GM12874 (cell line): ENCODE measurements at regions not wholly inside any gene's neighbourhood (a gene's known extent, or its start where the extent isn't known, plus 50 kb on each side); places are given as distances from the start of the nearest gene placed in this dataset.

Experiments
- TF ChIP-seq, protein P1 (sequence below): IDR thresholded peaks from 2 replicates; pipeline ENCODE4 v1.5.1; 2011; ENCODE audit warnings: low read depth, mild to moderate bottlenecking, control low read depth, low read length, moderate library complexity; ENCODE audit not compliant: insufficient read depth

DNA sequence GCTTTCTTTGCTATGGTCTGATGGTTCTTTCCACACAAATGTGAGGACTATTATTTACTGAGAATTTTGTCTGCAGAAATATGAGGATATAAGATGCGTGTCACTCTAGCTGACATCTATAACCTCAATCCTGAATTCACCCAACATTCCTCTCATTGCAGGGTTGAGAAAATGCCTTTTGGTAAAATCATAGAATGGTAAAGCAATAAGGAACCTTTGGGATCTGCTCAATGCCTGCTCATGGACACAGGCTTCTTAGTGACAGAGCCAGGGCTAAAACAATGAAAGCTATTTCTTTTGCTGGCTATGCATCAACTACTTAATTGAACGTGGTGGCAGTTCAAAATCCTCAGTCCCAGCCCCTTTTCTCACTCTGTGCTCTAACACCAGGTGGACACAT is 199.6 kb downstream of the GAS1 start:
- TF ChIP-seq, protein P1, sequence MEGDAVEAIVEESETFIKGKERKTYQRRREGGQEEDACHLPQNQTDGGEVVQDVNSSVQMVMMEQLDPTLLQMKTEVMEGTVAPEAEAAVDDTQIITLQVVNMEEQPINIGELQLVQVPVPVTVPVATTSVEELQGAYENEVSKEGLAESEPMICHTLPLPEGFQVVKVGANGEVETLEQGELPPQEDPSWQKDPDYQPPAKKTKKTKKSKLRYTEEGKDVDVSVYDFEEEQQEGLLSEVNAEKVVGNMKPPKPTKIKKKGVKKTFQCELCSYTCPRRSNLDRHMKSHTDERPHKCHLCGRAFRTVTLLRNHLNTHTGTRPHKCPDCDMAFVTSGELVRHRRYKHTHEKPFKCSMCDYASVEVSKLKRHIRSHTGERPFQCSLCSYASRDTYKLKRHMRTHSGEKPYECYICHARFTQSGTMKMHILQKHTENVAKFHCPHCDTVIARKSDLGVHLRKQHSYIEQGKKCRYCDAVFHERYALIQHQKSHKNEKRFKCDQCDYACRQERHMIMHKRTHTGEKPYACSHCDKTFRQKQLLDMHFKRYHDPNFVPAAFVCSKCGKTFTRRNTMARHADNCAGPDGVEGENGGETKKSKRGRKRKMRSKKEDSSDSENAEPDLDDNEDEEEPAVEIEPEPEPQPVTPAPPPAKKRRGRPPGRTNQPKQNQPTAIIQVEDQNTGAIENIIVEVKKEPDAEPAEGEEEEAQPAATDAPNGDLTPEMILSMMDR, result no peak

DNA sequence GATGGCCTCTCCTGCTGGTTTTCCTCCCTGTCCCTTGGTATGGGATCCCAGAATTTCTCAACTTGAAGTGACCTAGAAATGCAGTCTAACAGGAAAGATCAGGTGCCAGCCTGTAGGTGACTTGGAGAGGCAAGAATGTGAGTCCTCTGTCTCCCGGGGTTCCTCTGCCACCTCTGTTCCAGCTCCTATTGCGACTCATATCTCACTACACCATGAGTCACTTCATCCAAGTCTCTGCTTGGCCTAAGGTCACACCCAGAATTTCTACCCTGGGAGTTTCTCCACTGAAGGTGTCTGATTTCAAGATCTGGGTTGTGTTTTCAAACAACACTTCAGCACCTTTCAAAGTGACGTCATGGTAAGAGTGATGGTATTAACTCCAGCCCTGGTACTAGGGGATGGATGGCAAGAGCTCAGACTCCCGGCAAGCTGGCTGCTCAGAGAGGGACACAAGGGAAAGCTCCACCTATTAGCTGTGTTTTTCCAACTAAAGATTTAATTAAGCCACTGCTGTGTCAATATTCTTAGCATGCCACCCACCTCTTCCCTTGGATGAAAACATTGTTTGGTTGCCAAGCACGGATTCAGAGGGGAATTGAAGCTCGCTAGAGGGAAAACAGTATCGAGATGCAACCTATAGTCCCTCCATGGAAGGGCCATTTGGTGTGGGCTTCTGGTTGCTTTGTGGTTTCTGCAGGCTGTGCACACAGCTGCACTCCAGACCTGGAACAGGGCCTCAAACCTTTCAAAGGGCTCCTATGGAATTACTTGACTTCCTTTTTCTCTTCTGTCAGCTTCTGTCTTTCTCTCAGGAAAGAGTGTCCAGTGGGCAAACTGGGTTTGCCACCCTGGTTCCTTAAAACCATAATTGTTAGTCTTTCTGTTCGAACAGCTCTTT is 205.7 kb downstream of the GAS1 start:
- TF ChIP-seq, protein P1, result no peak

DNA sequence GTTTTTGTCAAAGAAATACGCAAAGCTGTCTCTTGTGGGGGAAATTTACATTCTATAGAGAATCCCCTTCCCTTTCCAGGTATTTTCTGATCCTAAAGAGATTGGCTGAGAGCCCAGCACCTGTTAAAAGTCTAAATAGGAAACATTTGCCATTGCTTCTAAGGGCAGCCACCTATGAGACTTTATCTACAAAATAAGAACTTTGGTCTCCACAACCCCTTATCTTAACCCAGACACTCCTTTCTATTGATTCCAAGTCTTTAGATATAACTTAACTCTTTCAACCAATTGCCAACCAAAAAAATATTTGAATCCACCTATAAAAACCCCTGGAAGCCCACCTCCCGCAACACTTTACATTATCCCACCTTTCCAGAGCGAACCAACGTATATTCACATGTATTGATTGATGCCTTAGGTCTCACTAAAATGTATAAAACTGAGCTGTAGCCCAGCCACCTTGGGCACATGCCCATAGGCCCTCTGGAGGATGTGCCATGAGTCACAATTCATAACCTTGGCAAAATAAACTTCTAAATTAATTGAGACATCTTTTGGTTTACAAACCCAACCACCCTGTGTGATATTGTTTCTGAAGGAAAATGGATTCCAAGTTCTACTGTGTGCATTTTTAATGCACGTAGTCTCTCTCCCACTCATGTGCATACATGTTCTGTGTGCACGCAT is 211.4 kb downstream of the GAS1 start:
- TF ChIP-seq, protein P1, result no peak

DNA sequence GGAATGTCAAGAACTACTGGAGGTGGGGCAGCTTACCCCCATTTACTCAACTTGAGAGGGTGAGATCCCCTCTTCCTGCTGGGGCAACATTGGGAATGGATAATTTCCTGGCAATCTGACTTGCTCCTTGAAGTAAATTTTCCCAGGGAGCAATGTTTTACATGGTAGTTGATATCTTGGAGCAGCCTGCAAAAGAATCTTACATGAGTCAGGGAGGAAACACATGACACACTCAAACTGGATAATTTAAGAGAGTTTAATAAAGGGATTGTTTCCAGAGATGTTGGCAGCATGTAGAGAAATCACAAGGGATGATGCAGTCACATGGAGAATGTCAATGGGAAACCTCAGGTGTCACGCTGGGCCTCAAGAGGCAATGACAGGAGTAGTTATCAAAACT is 212.5 kb downstream of the GAS1 start:
- TF ChIP-seq, protein P1, result no peak

DNA sequence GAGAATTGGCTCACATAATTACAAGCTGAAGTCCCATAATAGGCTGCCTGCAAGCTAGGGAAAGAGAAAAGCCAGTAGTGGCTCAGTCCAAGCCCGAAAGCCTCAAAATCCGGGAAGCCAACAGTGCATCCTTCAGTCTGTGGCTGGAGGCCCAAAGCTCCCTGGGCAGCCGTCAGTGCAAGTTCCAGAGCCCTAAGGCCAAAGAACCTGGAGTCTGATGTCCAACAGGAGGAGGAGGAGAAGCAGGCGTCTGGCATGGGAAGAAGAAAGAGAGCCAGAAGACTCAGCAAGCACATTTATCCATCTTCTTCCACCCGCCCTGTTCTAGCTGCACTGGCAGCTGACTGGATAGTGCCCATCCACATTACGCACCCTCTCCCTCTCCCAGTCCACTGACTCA is 213.4 kb downstream of the GAS1 start:
- TF ChIP-seq, protein P1, result no peak

DNA sequence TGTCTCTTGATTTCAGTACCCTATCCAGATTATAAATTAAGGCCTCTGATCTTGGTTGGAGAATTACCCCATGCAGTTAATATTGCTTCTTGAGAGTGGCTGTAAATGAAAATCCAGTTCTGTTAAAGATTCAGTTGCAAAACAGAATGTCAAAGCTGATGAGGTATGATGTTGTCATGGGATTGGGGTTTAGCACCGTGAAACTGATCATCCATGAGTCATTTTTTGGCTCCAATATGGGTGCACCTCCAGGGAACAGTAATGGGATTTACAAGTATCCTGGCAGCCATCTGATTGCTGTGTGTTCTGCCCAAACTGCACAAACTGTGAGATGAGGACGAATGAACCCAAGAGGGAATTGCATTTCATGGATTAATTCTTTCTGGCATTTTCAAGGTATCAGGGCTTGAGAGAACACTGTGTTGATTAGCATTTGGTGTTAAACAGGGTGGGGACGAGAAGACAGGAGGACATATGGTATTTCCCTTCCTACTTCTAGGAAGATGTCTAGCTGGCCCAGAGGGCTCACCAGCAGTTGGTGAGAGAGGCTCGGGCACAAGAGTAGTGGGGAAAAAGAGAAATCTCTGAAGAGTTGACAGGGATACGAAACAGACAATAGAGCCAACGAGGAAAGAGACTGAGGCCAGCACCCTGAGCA is 214.7 kb downstream of the GAS1 start:
- TF ChIP-seq, protein P1, result no peak

DNA sequence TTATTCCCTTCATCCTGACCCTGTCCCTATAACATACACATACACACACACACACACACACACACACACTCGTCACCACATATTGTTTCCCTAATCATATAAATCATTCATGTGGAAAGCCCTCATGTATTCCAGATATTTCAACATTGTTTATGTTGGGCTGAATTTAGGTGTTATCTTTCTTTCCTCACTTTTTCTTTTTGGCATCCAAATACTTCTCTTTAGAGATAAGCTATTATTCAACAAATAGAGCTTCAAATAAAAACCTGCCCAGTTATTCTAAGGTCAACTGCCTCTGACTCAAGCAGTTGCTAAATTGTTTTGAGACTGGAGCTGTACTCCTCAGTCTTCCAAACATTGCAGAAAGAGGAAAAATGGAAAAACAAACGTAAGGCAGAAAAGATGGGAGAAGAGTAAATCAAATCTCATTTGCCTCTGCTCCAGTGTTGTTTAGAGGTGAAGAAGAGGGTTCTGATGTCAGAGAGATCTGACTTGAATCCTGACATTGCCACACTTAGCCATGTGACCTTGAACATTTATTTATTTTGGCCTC is 215.7 kb downstream of the GAS1 start:
- TF ChIP-seq, protein P1, result no peak
